Loucy (cell line): ENCODE measurements at regions not wholly inside any gene's neighbourhood (a gene's known extent, or its start where the extent isn't known, plus 50 kb on each side); places are given as distances from the start of the nearest gene placed in this dataset.

Source experiments
- H2AFZ ChIP-seq: fragments of 200-600 bp; sonication (generic); 2 replicates; pipeline ENCODE4 v1.6.0; 2016; ENCODE audit warnings: antibody characterized with exemption, mild to moderate bottlenecking, low read length, moderate library complexity
- H3F3A ChIP-seq: fragments of 200-600 bp; 2 replicates; pipeline ENCODE4 v1.6.0; 2016; ENCODE audit warnings: antibody characterized with exemption, low read depth, mild to moderate bottlenecking
- H3K27me3 ChIP-seq: fragments of 200-600 bp; sonication (generic); 2 replicates; pipeline ENCODE4 v1.6.1; 2014; ENCODE audit warnings: low read length, mild to moderate bottlenecking; ENCODE audit not compliant: insufficient read depth, poor library complexity, severe bottlenecking
- H3K36me3 ChIP-seq: fragments of 200-600 bp; sonication (generic); 2 replicates; pipeline ENCODE4 v1.6.1; 2016; ENCODE audit warnings: low read length; ENCODE audit not compliant: insufficient read depth
- H3K4me1 ChIP-seq: fragments of 200-600 bp; sonication (generic); 2 replicates; pipeline ENCODE4 v1.5.1; 2014; ENCODE audit warnings: low read length, mild to moderate bottlenecking; ENCODE audit not compliant: insufficient read depth, poor library complexity, severe bottlenecking
- H3K4me2 ChIP-seq: fragments of 200-600 bp; sonication (generic); 2 replicates; pipeline ENCODE4 v1.6.0; 2014; ENCODE audit warnings: antibody characterized with exemption, low read length, low read depth, mild to moderate bottlenecking; ENCODE audit not compliant: poor library complexity, severe bottlenecking
- H3K4me3 ChIP-seq: fragments of 200-600 bp; sonication (generic); 2 replicates; pipeline ENCODE4 v1.5.1; 2014; ENCODE audit warnings: low read length, mild to moderate bottlenecking, mixed read lengths; ENCODE audit not compliant: poor library complexity, severe bottlenecking
- H3K79me2 ChIP-seq: fragments of 200-600 bp; sonication (generic); 2 replicates; pipeline ENCODE4 v1.6.1; 2014; ENCODE audit warnings: low read length; ENCODE audit not compliant: insufficient read depth
- H3K9ac ChIP-seq: fragments of 200-600 bp; sonication (generic); 2 replicates; pipeline ENCODE4 v1.6.0; 2014; ENCODE audit warnings: mild to moderate bottlenecking, low read depth, low read length, moderate library complexity; ENCODE audit not compliant: poor library complexity, severe bottlenecking
- H3K9me2 ChIP-seq: fragments of 200-600 bp; sonication (generic); replicated peaks from 2 replicates; pipeline ENCODE4 v1.6.1; 2016; ENCODE audit warnings: low read depth, low read length, mixed read lengths
- H3K9me3 ChIP-seq: fragments of 200-600 bp; sonication (generic); 2 replicates; pipeline ENCODE4 v1.6.1; 2014; ENCODE audit warnings: mild to moderate bottlenecking, antibody characterized with exemption, low read length, low read depth; ENCODE audit not compliant: insufficient read depth
- H4K20me1 ChIP-seq: fragments of 200-600 bp; sonication (generic); 2 replicates; pipeline ENCODE4 v1.6.0; 2014; ENCODE audit warnings: antibody characterized with exemption, low read length, mild to moderate bottlenecking; ENCODE audit not compliant: insufficient read depth, poor library complexity, severe bottlenecking
- CTCF ChIP-seq: fragments of 200-600 bp; sonication (generic); conservative IDR thresholded peaks from 2 replicates; pipeline ENCODE4 v1.5.1; 2014; ENCODE audit warnings: mild to moderate bottlenecking, antibody characterized with exemption, low read length
- EZH2phosphoT487 ChIP-seq: fragments of 200-600 bp; IDR thresholded peaks from 2 replicates; pipeline ENCODE4 v1.6.1; 2018; ENCODE audit warnings: antibody characterized with exemption, mild to moderate bottlenecking, moderate library complexity, borderline replicate concordance

DNA sequence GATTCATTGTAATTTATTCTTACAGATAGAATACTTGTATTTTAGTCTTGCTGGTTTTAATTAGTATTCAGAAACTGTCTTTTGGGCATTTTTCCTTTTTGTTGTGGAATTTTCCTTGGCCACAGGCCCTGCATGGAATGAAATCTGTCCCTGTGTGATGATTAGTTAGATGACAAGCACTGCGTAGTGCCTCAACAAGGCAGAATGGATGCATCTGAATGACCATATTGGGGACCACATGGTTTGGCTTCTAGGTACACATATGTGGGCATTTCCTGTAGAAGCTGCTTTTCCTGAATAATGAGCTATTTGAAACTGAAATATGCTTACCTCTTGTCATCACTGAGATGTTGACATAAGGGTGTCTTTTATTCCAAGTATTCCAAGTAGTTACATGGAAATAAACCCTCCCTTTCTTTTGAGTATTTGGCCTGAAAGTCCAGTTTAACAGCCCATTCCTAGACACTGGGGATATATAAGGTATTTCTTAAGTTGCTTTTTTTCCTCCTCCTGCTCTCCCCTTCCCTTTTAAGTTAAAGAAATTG is 147.3 kb downstream of the YTHDC2 start:
- H3K36me3 ChIP-seq, result no peaks in the 10 kb centered on the region
- no peaks in the 10 kb centered on the region for H4K20me1 ChIP-seq
- H3K9me2 ChIP-seq, result no peaks in the 10 kb centered on the region
- H3F3A ChIP-seq, result no peaks in the 10 kb centered on the region
- TF ChIP-seq EZH2phosphoT487, result no peak
- TF ChIP-seq CTCF, result no peak
- no peaks in the 10 kb centered on the region for H3K79me2 ChIP-seq
- no peak overlapping the region for H2AFZ ChIP-seq
- no peak overlapping the region for H3K9ac ChIP-seq
- no peaks in the 10 kb centered on the region for H3K9me3 ChIP-seq
- H3K27me3 ChIP-seq, result no peaks in the 10 kb centered on the region
- no peak overlapping the region for H3K4me3 ChIP-seq
- no peaks in the 10 kb centered on the region for H3K4me1 ChIP-seq
- no peak overlapping the region for H3K4me2 ChIP-seq

DNA sequence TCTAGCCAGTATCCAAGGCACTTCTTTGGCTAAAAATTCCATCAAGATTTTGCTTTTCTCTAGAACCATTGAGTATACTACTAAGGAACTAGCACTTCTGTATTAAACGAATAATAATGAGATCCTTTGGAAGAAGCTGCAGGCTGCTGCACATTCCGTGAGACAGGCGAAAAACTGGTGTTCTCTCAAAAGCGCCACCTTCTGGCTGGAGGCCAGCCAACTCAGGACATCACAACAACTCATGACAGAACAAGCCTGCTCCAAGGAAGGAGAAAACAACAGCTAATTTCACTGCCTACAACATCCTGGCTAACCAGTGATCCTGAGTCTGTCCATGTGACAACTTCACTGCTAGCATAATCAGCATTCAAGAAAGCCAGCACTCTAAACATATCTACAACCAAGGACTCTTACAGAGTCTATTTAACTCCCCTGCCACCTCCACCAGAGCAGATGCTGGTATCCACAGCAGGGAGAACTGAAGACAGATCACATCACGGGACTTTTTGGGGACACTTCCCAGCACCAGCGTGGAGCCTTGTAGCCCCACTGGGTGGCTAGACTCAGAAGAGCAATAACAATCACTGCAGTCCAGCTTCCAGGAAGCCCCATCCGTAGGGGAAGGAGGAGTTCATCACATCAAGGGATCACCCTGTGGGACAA is 150.5 kb downstream of the YTHDC2 start:
- H3K9ac ChIP-seq, result no peak overlapping the region
- no peak overlapping the region for H3K4me3 ChIP-seq
- no peaks in the 10 kb centered on the region for H3K9me3 ChIP-seq
- no peaks in the 10 kb centered on the region for H3K36me3 ChIP-seq
- H2AFZ ChIP-seq, result no peak overlapping the region
- no peaks in the 10 kb centered on the region for H3K27me3 ChIP-seq
- H3K4me1 ChIP-seq, result no peaks in the 10 kb centered on the region
- no peaks in the 10 kb centered on the region for H3K79me2 ChIP-seq
- H3K9me2 ChIP-seq, result no peaks in the 10 kb centered on the region
- H3K4me2 ChIP-seq, result no peak overlapping the region
- TF ChIP-seq CTCF (peak; percentile 55), EZH2phosphoT487 (no peak)
- no peaks in the 10 kb centered on the region for H3F3A ChIP-seq
- H4K20me1 ChIP-seq, result no peaks in the 10 kb centered on the region

- no peak overlapping the region for H2AFZ ChIP-seq
- H3K79me2 ChIP-seq, result no peaks in the 10 kb centered on the region
- no peaks in the 10 kb centered on the region for H3F3A ChIP-seq
- no peaks in the 10 kb centered on the region for H4K20me1 ChIP-seq
- no peak for TF ChIP-seq CTCF
- no peak for TF ChIP-seq EZH2phosphoT487
- no peak overlapping the region for H3K9ac ChIP-seq
- H3K9me3 ChIP-seq, result no peaks in the 10 kb centered on the region
- no peaks in the 10 kb centered on the region for H3K4me1 ChIP-seq
- H3K27me3 ChIP-seq, result no peaks in the 10 kb centered on the region
- no peak overlapping the region for H3K4me2 ChIP-seq
- H3K36me3 ChIP-seq, result no peaks in the 10 kb centered on the region
- no peak overlapping the region for H3K4me3 ChIP-seq
- H3K9me2 ChIP-seq, result no peaks in the 10 kb centered on the region
Measured at GRCh38 chr5:113673041-113673440, 159.5 kb downstream of the YTHDC2 start.
